NCI-H446 (cell line): ENCODE measurements at regions not wholly inside any gene's neighbourhood (a gene's known extent, or its start where the extent isn't known, plus 50 kb on each side); places are given as distances from the start of the nearest gene placed in this dataset.
A peak's percentile ranks its signal among the peaks of the same experiment; 100 is the strongest.

ENCODE experiments used
- DNase-seq, 2 experiments: peaks; one replicate each; lab custom pipeline; 2025; lab: John Stamatoyannopoulos, UW

DNA sequence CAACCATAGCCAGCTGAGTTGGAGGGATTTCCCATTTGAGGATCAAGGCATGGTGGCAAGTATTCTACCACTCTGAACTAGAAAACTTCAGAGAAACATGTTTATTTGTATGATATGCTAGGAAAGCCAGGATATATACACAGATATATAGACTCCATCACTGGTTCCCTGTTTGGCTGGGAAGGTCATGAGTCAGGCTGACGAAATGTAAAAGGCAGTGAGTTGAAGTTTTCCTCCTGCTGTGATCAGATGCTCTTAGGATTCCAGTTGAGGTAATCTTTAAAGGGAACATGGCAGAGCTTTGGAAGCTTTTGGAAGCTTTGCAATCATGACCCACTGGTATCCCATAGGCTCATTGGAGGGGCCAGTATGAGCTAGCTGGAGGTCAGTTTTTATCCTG, 1369.1 kb downstream of the EPHA7 start:
- DNase-seq: peak; percentile 1 to 37

DNA sequence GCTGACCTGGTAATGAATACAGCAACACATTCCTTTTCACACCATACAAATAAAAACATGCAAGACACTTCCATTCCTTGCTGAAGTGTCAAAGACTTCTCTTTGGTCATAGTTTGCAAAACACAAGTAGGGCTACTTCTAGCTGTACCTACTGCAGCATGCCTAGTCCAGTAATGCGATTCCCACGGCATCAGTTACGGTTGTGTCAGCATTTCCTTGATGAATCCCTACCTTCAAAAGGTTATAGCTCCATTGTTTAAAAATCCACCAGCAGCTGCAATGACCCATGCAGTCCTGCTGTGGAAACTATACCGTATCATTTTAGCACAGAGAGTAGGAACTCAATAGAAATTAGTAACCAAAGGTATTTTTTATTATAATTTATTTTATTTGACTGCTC, 1371.5 kb downstream of the EPHA7 start:
- DNase-seq: no peak

DNA sequence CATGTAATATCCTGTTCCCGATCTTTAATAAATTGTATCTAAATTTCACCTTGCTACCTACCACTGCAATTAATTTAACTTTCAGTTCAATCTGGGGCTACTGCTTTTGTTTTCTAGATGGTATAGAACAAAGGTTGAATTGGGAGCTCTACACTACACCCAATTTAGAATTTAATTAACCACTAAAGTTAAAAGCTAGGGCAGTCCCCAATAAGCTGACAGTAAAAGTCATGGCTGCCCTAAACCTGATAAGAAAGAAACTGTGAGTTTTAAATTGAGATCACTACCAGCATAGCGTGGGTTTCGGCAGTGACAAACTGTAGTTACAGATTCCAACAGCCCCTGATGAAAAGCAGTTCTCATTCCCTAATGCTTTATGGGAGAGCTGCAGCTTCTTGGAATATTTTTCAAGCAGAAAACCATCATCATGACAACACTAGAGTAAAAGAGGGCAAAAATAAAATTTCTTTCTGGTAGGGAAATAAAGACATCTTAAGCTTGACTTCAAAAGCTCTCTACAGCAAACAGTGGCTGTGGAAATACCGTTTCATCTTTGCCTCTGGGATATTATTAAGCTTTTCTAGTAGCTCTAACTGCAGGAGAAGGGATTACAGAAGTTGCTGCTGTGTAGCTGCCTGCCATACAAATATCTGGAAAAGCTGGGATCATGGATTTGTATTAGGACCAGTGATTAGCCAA, 1372.1 kb downstream of the EPHA7 start:
- DNase-seq: no peak

DNA sequence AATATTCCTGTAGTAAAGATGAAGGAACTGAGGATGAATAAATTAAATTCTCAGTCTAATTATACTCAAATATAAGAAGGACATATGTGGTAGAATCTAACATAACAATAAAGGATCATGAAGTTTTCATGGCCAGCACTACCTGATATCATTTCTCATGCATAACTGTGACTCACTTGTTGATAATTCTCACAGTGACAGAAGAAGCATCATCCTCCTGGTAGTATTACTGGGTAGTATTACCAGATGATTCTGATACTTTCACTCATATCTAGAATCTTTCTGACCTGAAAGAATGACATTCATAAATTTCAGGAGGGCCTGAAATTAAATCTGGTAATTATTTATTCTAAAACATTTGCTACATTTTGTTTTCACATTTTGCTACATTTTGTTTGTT, 1375.0 kb downstream of the EPHA7 start:
- no peak for DNase-seq

DNA sequence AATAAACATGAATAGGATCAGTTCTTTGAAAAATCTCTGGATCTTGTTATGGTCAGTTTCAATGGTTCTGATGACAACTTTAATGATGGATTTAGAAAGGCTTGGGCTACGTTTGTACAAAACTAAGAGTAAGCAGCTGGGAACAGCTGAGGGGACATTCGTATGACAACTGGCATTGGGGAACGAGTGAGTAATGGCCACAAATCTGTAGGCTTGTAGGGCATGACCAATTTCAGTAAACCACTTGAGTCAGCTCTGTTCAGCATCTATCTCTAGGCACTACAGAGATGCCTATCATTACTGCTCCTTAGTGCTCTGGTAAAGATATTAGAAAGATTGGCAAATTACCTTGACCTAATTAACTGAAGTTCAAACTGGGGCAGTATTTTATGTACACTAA, 1375.6 kb downstream of the EPHA7 start:
- no peak for DNase-seq

DNA sequence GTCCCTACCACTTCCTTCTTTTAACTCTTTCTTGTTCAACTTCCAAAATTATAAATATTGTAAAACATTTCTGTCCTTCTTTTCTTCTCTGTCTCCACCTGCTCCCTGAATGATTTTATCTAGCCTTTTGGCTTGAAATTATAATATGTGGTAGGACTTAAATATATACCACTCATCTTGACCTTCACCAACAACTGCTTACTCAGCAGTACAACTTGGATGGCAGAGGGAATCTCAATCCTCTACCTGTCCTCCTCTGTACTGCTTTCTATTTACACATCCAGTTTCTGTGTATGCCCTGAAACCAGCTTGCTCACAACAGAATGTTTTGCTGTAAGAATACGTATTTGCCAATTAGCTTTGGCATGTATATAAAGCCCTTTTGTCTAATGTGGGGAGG, 1392.5 kb downstream of the EPHA7 start:
- DNase-seq: no peak

DNA sequence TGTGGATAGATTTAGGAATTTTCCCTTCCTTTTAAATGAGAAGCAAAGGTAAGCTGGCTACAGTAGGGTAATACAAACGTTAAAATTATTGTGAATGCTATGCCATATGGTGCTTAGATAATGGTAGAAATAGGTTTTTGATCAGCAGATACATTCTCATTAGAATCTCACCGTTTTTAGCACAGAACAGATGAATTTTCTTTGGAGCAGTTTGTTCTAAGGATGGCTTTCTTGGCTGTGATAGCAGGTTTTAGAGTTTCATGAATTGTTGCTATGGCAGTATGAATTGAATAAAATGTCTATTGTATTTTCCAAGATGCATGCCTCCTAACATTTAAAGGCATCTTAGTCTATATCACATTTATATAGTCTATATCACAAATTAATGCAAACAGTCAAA, 1394.5 kb downstream of the EPHA7 start:
- no peak for DNase-seq

DNA sequence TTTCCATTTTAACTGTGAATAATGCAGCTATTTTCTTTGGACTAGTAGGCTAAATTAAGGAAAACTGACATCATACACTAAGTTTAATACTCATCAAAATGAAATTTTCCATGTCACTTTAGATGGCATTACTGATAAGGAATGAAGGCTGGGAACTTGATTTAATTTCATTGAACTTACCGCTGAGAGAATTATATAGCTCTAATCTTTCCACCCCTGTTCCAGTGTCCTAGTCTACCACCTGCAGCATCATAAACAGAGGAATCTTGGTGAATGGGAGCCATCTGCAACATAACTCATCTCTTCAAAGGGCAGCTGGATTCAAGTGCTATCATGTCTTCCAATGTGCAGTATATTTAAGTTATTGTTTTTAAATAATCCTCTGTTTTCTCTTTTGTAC, 1395.2 kb downstream of the EPHA7 start:
- DNase-seq: no peak

DNA sequence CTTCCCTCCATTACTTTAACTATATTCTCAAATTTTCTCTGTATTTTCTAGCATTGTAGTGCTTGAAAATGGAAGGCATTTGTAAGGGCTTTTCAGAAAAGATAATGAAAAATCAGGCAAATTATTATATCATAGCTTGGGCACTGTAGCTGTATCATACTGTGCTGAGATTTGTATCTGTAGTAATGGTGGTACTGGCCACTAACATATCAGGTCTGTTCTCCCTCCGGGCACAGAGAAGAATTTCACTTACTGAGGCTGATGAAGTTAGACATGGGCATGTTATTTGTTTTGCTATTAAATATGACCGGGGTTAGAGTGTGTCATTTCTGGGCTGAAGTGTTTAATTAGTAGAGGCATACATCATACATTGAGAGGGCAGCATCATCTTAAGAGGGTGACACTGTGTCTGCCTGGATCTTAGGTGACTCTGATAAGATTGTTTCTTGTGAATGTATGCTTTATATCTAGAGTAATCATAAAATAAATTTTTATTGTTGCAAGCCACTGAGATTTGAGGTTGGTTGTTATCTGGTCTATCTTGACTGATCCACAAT, 1395.9 kb downstream of the EPHA7 start:
- no peak for DNase-seq

DNA sequence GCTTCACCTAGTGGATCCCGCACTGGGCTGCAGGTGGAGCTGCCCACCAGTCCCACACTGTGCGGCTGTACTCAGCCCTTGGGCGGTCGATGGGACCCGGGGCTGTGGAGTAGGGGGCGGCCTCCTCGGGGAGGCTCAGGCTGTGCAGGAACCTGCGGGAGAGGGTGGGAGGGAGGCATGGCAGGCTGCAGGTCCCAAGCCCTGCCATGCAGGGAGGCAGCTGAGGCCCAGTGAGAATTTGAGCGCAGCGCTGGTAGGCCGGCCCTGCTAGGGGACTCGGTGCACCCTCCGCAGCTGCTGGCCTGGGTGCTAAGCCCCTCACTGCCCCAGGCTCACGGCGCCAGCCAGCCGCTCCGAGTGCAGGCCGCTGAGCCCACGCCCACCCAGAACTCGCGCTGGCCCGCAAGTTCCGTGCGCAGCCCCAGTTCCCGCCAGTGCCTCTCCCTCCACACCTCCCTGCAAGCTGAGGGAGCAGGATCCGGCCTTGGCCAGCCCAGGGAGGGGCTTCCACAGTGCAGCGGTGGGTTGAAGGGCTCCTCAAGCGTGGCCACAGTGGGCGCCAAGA, 1407.6 kb downstream of the EPHA7 start:
- no peak for DNase-seq

DNA sequence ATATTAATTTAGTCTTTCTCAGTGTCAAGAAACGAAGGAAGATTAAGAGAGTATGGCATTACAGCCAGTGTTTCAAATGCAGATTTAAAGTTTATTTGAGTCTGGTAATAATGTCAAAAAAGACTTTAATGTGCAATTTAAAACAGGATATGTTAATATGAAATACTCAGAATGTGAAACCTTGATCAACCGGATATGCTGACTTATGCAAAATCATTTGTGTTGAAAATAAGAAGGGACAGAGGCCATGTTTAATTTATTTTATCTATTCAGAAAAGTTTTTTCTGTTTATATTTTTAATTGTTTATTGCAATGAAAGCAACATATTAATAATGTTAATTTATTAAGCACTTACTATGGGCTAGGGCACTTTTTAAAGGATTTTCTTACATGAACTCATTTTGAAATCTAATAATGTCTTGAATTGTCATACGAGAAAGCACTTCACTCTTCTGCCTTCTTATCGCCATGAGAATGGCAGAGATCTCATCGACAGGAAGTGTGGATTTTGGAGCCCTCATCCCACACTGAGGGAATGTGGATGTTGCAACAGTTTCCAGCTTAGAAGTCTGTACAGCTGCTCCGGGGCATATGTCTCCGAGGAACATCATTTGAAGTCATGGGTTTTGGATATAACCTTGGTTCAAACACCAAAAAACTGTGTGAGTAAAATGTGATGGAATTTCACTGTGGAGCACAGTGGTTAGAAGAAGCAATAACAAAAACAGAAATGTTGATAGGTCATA, 1410.4 kb downstream of the EPHA7 start:
- no peak for DNase-seq

DNA sequence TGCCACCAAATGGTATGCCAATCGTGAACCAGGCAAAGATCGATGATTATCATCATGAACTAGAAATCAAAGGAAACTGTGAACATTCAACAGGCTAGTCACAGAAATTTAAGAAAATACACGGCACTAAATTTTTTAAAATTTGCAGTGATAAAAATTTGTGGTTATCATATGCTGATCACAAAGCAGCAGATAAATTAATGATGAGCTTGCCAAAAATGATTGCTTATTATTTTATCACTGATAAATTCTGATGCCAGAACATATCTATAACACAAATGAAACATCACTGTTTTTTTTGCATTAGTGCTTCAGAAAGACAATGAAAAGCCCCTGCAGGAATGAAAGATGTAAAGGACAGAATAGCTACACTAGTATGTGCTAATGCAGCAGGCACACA, 1413.2 kb upstream of the MAP3K7 start:
- no peak for DNase-seq

DNA sequence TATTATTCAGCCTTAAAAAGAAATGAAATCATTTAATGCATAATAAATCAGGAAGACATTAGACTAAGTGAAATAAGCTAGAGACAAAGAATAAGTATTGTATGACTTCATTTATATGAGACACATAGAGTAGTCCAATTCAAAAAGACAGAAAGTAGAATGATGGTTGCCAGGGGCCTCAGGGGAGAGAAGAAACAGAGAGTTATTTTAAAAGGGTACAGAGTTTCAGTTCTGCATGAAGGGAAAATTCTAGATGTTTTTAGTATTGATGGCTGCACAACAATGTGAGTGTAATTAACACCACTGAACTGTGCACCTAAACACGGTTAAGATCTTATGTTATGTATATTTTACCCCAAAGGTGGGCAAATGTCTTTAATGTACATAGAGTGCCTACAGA, 1407.9 kb upstream of the MAP3K7 start:
- DNase-seq: no peak

DNA sequence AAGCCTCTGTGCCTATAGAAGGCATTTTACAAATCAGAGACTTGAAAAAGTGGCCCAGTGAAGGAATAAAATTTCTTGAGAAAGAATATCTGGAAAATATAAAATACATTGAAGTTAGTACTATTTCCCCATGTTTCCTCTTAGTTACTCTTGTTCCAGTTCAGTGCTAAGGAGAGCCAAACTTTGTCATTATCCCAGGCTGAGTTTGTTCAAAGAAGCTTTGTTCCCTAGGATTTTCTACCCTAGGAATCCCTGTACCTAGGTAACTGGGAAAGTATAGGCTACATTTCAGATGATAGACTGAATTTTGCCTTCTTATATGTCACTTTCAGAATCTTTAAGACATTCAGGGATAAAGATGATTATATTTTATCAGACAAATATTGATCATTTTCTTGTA, 1395.7 kb upstream of the MAP3K7 start:
- DNase-seq: no peak

DNA sequence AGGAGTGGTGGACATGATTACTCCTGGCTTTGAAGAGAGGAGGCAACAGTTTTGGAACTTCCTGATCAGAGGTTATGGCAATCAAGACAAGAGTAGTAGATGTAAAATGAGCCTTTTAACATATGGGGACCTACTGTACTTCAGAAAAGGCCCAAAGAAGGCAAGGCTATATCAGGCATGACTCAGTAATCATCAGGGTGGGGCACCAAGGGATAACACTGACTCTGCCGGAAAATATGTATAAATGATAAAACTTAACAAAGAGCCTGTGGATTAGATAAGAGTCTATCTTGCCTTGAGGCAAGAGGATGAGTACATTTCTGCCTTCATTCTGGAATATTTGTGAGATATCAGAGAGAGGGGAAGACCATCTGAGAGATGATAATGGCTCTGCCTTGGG, 1389.9 kb upstream of the MAP3K7 start:
- no peak for DNase-seq

DNA sequence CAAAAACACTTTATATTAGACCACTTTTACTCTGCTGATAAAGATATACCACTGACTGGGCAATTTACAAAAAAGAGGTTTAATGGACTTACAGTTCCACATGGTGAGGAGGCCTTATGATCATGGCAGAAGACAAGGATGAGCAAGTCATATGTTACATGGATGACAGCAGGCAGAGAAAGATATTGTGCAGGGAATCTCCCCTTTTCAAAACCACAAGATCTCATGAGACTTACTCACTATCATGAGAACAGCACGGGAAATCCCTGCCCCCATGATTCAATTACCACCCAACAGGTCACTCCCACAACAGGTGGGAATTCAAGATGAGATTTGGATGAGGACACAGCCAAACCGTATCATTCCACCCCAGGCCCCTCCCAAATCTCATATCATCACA, 1383.8 kb upstream of the MAP3K7 start:
- no peak for DNase-seq

DNA sequence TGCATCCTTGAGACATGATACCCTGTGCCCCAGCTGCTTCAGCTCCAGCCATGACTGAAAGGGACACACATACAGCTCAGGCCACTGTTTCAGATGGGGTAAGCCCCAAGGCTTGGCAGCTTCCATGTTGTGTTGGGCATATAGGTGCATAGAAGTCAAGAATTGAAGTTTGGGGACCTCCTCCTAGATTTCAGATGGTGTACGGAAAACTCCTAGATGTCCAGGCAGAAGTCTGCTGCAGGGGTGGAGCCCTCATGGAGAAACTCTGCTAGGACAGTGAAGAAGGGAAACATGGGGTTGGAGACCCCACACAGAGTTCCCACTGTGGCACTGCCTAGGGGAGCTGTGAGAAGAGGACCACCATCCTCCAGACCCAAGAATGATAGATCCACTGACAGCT, 1379.0 kb upstream of the MAP3K7 start:
- DNase-seq: no peak

DNA sequence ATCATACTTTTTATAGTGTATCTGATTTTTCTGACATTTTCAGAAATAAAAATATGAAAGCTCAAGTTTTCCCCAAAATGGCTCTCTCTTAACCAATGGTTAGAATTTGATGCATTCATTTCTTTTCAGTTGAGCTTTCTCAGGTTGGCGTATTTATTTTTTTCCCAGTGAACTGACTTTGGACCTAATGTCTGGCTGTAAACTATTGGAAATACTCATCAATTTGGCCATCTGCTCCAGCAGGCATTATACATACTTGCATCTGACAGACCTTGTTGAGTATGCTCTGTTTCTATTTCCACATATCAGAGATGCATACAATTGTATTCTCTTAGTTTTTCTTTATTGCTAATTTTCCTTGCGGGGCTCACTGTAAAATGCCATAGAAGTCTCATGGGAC, 1374.8 kb upstream of the MAP3K7 start:
- no peak for DNase-seq

DNA sequence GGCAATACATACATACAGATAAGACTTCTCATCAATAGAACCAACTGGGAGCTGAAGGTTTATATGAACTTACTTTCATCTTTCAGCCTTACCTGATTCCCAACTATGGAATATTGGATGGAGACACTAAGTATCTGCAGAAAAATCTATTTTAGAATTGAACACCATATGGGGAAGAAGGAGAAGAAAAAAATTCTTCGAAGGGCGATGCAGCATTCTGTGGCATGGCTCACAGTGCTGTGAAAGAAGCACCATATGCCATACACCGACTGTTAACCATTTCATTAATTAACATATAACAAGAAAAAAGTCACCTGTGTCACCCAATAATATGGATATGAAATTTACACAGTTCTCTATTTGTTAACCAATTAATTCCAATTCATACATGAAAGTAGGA, 1374.4 kb upstream of the MAP3K7 start:
- DNase-seq: no peak

DNA sequence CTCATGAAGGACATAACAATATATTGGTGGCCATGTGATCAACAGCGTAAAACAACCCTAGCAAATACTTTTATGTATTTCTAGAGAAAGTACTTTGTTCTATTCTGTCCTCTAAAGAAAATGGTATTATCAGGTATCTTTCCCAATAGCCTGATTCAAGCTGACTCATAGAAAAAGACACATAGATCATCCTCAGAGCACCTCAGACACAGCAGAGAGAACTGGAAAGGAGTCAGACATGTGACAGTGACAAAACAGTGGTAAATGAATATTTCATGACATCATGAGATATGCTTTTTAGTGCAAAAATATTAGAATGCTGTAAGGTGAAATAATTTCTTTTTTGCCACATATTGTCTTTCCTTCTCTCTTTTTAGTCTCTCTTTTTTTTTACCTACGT, 1355.0 kb upstream of the MAP3K7 start:
- no peak for DNase-seq

DNA sequence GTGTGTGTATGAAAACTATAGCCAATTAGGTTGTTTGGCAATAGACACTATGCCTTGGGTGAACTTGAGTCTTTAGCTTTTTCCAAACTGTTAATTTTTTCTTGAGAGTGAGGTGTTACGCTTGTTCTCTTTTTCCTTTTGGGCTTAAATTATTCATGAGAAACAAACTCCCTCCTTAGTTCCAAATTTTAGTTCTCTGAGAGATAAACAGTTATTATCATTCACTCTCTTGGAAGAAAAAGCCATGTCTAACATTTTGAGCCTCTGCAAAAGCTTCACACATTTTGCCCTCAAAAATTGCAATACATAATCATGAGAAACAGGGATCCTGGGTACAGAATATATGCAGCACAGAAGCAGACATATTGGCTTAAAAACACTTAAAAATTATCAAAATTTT, 1353.9 kb upstream of the MAP3K7 start:
- no peak for DNase-seq

DNA sequence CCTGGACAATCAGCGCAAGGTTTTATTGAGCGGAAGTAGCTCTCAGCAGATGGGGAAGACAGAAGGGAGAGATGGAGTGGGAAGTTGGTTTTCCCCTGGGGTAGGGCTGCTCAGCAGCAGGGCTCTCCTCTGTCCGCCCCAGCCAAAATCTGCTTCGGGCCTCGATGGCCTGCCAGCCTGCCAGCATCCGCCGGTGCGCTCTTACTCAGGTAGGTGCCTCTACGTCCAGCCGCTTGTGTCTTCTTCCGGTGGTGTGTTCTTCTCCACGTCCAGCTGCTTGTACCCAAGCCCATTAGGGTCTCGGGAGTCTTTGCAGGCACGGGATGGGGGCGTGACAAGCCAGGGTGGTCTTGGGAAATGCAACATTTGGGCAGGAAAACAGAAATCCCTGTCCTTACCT, 1340.0 kb upstream of the MAP3K7 start:
- no peak for DNase-seq

DNA sequence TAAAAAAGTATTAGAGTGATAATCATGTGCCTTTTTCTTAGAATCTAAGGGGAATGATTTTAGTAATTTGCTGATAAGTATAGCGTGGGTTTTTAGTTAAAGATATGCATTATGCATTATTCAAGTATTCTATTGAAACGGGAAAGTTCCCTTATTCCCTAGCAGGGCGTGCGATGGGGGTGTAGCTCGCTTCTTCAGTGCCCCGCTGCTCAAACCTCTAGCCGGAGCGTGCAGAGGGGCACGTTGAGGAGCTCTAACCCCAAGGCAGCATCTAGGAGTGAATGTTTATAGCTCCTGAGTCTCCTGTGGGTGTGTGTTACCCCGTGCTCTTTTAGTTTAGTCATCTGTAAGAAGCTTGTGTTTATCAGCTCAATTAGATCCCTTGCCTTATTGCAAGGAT, 1339.5 kb upstream of the MAP3K7 start:
- DNase-seq: no peak
